ENCODE measurements at regions not wholly inside any gene's neighbourhood (a gene's known extent, or its start where the extent isn't known, plus 50 kb on each side); places are given as distances from the start of the nearest gene placed in this dataset.

GRCh38 chr6:11374036-11375010 is 141.9 kb upstream of the NEDD9 start:
- TF ChIP-seq CTCF (IDR thresholded peaks at IDR 0.05; ENCODE audit: borderline replicate concordance, extremely low read depth, low read length, poor library complexity, severe bottlenecking) (no peak), EZH2 (IDR thresholded peaks at IDR 0.05; ENCODE audit: borderline replicate concordance, low read depth, low read length, severe bottlenecking) (no peak)
